ENCODE measurements at regions not wholly inside any gene's neighbourhood (a gene's known extent, or its start where the extent isn't known, plus 50 kb on each side); places are given as distances from the start of the nearest gene placed in this dataset.
"Not testable (repeated sequence)": the region's sequence is repeated elsewhere in the genome, so short reads cannot be mapped to it uniquely, and the experiment has no call there.

DNA sequence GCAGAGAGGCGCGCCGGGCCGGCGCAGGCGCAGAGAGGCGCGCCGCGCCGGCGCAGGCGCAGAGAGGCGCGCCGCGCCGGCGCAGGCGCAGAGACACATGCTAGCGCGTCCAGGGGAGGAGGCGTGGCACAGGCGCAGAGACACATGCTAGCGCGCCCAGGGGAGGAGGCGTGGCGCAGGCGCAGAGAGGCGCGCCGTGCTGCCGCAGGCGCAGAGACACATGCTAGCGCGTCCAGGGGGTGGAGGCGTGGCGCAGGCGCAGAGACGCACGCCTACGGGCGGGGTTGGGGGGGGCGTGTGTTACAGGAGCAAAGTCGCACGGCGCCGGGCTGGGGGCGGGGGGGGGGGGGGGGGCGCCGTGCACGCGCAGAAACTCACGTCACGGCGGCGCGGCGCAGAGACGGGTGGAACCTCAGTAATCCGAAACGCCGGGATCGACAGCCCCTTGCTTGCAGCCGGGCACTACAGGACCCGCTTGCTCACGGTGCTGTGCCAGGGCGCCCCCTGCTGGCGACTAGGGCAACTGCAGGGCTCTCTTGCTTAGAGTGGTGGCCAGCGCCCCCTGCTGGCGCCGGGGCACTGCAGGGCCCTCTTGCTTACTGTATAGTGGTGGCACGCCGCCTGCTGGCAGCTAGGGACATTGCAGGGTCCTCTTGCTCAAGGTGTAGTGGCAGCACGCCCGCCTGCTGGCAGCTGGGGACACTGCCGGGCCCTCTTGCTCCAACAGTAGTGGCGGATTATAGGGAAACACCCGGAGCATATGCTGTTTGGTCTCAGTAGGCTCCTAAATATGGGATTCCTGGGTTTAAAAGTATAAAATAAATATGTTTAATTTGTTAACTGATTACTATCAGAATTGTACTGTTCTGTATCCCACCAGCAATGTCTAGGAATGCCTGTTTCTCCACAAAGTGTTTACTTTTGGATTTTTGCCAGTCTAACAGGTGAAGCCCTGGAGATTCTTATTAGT is 269.9 kb downstream of the OR4F29 start:
- H3K27ac ChIP-seq; H3K4me3 ChIP-seq; H3K27me3 ChIP-seq; H3K36me3 ChIP-seq; ATAC-seq (ENCODE audit: low FRiP score in 2 of 2); H3K9me3 ChIP-seq; H3K4me1 ChIP-seq: not testable (repeated sequence)
- DNase-seq = peak; percentile 22 to 90
- TF ChIP-seq, protein P1, sequence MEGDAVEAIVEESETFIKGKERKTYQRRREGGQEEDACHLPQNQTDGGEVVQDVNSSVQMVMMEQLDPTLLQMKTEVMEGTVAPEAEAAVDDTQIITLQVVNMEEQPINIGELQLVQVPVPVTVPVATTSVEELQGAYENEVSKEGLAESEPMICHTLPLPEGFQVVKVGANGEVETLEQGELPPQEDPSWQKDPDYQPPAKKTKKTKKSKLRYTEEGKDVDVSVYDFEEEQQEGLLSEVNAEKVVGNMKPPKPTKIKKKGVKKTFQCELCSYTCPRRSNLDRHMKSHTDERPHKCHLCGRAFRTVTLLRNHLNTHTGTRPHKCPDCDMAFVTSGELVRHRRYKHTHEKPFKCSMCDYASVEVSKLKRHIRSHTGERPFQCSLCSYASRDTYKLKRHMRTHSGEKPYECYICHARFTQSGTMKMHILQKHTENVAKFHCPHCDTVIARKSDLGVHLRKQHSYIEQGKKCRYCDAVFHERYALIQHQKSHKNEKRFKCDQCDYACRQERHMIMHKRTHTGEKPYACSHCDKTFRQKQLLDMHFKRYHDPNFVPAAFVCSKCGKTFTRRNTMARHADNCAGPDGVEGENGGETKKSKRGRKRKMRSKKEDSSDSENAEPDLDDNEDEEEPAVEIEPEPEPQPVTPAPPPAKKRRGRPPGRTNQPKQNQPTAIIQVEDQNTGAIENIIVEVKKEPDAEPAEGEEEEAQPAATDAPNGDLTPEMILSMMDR (IDR thresholded peaks at IDR 0.05) = peak in 1 of 6 experiments; percentile 36
- WGBS, 2 donors = 79 to 88% methylated on average over 21 to 38 of the region's 79 CpGs

DNA sequence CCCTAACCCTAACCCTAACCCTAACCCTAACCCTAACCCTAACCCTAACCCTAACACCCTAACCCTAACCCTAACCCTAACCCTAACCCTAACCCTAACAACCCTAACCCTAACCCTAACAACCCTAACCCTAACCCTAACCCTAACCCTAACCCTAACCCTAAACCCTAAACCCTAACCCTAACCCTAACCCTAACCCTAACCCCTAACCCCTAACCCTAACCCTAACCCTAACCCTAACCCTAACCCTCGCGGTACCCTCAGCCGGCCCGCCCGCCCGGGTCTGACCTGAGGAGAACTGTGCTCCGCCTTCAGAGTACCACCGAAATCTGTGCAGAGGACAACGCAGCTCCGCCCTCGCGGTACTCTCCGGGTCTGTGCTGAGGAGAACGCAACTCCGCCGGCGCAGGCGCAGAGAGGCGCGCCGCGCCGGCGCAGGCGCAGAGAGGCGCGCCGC is 270.7 kb downstream of the OR4F29 start:
- WGBS, 2 donors = 85 to 91% methylated on average over 16 to 22 of the region's 28 CpGs
- H3K4me1 ChIP-seq; ATAC-seq (ENCODE audit: low FRiP score in 2 of 2); H3K36me3 ChIP-seq; H3K4me3 ChIP-seq; H3K27ac ChIP-seq; H3K27me3 ChIP-seq; H3K9me3 ChIP-seq: not testable (repeated sequence)
- DNase-seq = peak; percentile 15 to 60

DNA sequence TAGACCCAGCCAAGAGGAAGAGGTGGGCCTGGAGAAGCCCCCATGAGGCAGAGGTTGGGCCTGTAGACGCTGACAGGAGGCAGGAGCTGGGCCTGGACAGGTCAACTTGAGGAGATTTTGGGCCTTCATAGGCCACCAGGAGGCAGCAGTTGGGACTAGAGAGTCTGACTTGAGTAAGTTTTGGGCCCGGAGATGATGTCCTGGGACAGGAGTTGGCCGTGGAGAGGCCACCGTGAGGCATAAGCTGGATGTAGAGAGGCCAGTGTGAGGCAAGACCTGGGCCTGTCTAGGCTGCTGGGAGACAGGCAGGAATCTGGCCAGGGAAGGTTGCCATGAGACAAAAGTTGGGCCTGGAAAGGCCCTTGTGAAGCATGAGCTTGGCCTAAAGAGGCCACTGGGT is 312.6 kb downstream of the OR4F29 start:
- H3K4me3 ChIP-seq; H3K36me3 ChIP-seq; H3K27ac ChIP-seq; H3K9me3 ChIP-seq; H3K4me1 ChIP-seq; DNase-seq; ATAC-seq (ENCODE audit: low FRiP score in 2 of 2); H3K27me3 ChIP-seq: not testable (repeated sequence)
- 84 to 95% methylated on average over 3 of the region's 4 CpGs for WGBS, 2 donors

DNA sequence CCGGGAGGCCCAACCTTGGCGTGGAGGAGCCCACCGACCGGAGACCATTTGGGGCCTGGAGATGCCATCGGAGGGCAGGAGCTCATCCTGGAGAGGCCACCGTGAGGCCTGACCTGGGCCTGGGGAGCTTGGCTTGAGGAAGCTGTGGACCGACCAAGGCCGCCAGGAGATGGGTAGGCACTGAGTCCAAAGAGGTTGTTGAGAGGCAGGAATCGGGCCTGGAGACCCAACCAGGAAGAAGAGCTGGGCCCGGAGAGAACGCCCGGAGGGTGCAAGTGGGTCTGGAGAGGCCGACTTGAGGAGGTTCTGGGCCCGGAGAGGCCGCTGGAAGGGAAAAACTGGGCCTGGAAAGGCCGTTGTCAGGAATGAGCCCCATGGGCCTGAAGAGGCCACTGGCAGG is 313.8 kb downstream of the OR4F29 start:
- H3K4me1 ChIP-seq; H3K27me3 ChIP-seq; DNase-seq; H3K4me3 ChIP-seq; H3K27ac ChIP-seq; H3K36me3 ChIP-seq; H3K9me3 ChIP-seq; ATAC-seq (ENCODE audit: low FRiP score in 2 of 2): not testable (repeated sequence)
- 100% methylated on average over 4 of the region's 16 CpGs; no CpG with 5 or more reads in 1 of the 2 donors for WGBS, 2 donors

DNA sequence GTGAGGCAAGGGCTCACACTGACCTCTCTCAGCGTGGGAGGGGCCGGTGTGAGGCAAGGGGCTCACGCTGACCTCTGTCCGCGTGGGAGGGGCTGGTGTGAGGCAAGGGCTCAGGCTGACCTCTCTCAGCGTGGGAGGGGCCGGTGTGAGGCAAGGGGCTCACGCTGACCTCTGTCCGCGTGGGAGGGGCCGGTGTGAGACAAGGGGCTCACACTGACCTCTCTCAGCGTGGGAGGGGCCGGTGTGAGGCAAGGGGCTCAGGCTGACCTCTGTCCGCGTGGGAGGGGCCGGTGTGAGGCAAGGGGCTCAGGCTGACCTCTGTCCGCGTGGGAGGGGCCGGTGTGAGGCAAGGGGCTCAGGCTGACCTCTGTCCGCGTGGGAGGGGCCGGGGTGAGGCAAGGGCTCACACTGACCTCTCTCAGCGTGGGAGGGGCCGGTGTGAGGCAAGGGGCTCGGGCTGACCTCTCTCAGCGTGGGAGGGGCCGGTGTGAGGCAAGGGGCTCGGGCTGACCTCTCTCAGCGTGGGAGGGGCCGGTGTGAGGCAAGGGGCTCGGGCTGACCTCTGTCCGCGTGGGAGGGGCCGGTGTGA is 315.0 kb downstream of the OR4F29 start:
- not testable (repeated sequence) for H3K4me1 ChIP-seq; H3K4me3 ChIP-seq; H3K36me3 ChIP-seq; ATAC-seq (ENCODE audit: low FRiP score in 2 of 2); H3K9me3 ChIP-seq; DNase-seq; H3K27me3 ChIP-seq; H3K27ac ChIP-seq
- 97% methylated on average over 30 of the region's 34 CpGs; no CpG with 5 or more reads in 1 of the 2 donors for WGBS, 2 donors

DNA sequence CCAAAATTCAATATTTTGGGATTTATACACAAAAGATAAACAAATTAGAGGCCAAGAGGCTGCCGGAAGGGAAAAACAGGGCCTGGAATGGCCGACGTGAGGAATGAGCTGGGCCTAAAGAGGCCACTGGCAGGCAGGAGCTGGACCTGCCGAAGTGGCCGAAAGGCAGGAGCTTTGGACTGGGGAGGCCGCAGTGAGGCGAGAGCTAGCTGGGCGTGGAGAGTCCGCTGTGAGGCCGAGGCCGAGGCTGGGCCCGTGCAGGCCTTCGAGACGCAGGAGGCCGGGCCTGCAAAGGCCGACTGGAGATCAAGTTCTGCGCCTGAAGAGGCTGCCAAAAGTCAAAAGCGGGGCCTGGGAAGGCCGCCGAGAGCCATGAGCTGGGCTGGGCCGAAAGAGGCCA is 316.5 kb downstream of the OR4F29 start:
- not testable (repeated sequence) for ATAC-seq (ENCODE audit: low FRiP score in 2 of 2); H3K27me3 ChIP-seq; H3K36me3 ChIP-seq; H3K9me3 ChIP-seq; H3K4me3 ChIP-seq; H3K4me1 ChIP-seq; H3K27ac ChIP-seq
- DNase-seq = peak; percentile 17 to 55
- WGBS, 2 donors = 96 to 97% methylated on average over 17 of the region's 21 CpGs

DNA sequence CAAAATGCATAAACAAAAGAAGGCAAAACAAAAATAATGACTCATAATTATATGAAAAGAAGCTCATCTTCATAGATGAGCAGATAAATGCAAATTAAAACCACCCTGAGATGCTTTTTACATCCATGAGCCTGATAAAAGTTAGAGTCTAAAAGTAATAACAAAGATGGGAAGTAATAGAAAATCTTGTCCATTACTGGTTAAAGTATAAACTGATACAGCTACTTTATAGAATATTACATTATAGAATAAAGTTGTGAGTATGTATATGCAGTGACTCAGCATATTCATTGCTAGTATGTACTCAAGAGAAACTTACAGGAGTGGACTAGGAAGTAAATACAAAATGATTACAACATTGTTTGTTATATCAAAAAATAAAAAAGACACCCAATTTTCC is 333.0 kb downstream of the OR4F29 start:
- not testable (repeated sequence) for H3K4me1 ChIP-seq; H3K27ac ChIP-seq; H3K9me3 ChIP-seq; H3K36me3 ChIP-seq; H3K27me3 ChIP-seq; H3K4me3 ChIP-seq; DNase-seq; ATAC-seq (ENCODE audit: low FRiP score in 2 of 2)

DNA sequence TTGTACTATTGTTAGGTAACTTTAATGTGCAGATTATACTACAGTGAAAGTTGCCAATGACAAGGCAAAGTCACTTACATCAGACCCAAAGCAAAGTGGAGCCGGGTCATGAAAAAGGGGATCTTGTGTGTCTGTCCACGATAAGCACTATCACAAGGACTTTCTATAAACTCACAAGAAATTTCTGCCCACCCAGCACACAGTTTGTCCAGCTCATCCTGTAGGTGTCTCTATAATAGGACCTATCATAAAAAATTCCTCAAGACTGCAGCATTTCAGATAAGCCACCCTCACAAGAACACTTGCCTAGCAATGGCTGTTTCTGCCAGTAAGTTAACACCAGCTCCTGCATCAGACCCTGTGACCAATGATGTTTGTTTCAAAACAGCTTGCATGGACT is 335.9 kb downstream of the OR4F29 start:
- WGBS, 2 donors = 72 to 88% methylated on average over 1 to 2 of the region's 2 CpGs
- H3K36me3 ChIP-seq; H3K27ac ChIP-seq; H3K4me1 ChIP-seq; H3K27me3 ChIP-seq; H3K9me3 ChIP-seq; ATAC-seq (ENCODE audit: low FRiP score in 2 of 2); H3K4me3 ChIP-seq; DNase-seq: not testable (repeated sequence)

DNA sequence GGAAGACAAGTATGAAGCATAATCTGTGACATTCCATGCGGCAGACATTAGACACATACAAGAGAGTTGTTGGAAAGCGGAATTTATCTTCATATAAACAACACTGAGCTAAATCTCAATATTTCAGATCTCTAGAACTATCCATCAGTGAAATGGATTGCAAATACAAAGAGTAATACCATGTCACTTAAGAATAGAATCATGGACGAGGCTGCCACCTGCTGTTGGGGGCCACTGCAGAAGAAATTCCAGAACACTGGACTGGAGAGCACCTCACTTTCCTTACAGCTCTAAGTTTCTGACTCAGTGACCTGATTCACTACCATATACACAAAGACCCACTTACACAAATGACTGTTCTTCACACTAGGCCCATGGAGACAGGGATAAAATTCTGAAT is 346.7 kb downstream of the OR4F29 start:
- ATAC-seq (ENCODE audit: low FRiP score in 2 of 2); H3K4me1 ChIP-seq; H3K36me3 ChIP-seq; H3K27ac ChIP-seq; H3K9me3 ChIP-seq; H3K4me3 ChIP-seq; H3K27me3 ChIP-seq: not testable (repeated sequence)
- DNase-seq = peak in 1 of 2 donors; percentile 36
- 0 to 11% methylated on average over 1 of the region's 3 CpGs for WGBS, 2 donors

DNA sequence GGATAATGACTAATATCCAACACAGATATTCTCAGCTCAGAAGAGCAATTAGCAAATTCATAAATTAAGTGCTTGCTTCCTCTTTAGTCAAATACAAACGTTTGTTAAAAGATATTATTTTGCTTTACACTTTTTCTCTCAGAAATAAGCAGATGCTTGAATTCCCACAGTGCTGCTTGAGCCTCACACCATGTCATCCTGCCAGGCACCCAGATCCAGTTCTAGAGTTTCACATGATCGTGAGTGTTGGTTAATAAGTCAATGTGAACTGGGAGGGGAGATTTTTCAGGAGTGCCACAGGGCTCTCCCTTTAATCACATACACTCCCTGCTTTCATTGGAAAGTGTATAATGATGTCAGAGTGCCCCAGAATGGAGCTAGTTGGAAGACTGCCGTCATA is 352.0 kb downstream of the OR4F29 start:
- H3K4me1 ChIP-seq; H3K36me3 ChIP-seq; H3K27ac ChIP-seq; ATAC-seq (ENCODE audit: low FRiP score in 2 of 2); H3K27me3 ChIP-seq; H3K4me3 ChIP-seq; H3K9me3 ChIP-seq; DNase-seq: not testable (repeated sequence)
- WGBS, 2 donors = 0% methylated on average over 1 of the region's 3 CpGs; no CpG with 5 or more reads in 1 of the 2 donors

DNA sequence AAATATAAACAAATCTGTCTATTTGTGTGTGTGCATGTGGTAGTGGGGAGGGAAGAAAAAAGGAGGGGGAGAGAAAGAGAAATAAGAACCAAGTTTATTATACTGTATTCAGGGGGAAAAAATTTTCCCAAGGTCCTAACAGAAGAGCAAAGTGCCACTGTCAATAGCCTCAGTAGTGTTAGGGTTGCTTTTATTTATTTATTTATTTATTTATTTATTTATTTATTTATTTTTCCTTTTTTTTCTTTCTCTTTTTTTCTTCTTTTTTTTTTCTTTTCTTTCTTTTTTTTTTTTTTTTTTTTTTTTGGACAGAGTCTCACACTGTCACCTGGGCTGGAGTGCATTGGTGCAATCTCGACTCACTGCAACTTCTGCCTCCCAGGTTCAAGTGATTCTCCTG is 352.7 kb downstream of the OR4F29 start:
- H3K9me3 ChIP-seq; DNase-seq; ATAC-seq (ENCODE audit: low FRiP score in 2 of 2); H3K27me3 ChIP-seq; H3K36me3 ChIP-seq; H3K4me1 ChIP-seq; H3K4me3 ChIP-seq; H3K27ac ChIP-seq: not testable (repeated sequence)
- no CpG with 5 or more reads among the region's 1 CpG for WGBS, 2 donors

DNA sequence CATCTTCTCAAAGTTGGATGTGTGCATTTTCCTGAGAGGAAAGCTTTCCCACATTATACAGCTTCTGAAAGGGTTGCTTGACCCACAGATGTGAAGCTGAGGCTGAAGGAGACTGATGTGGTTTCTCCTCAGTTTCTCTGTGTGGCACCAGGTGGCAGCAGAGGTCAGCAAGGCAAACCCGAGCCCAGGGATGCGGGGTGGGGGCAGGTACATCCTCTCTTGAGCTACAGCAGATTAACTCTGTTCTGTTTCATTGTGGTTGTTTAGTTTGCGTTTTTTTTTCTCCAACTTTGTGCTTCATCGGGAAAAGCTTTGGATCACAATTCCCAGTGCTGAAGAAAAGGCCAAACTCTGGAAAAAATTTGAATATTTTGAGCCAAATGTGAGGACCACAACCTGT is 360.2 kb downstream of the OR4F29 start:
- H3K9me3 ChIP-seq; ATAC-seq (ENCODE audit: low FRiP score in 2 of 2); DNase-seq; H3K27me3 ChIP-seq; H3K4me1 ChIP-seq; H3K4me3 ChIP-seq; H3K36me3 ChIP-seq; H3K27ac ChIP-seq: not testable (repeated sequence)
- WGBS, 2 donors = no CpG with 5 or more reads among the region's 4 CpGs

Data from upper lobe of left lung (tissue), 6 donors.